Activated B cell treated with CpG ODN at 0.5 μM for 24 hours (primary cell): ENCODE measurements at regions not wholly inside any gene's neighbourhood (a gene's known extent, or its start where the extent isn't known, plus 50 kb on each side); places are given as distances from the start of the nearest gene placed in this dataset.

Experiments used
- ATAC-seq: fragments of 200-7000 bp; cut with Tn5 transposase; one replicate; pipeline ENCODE4 v1.10.0; 2021; ENCODE audit warnings: low read depth, mild to moderate bottlenecking, moderate library complexity
- CTCF ChIA-PET: fragments of 350-600 bp; sonication (Branson Sonifier 250); formaldehyde crosslinking; loops from one replicate; lab custom pipeline; 2021; ENCODE audit warnings: antibody characterized with exemption; lab: Charles Lee
- POLR2A ChIA-PET: fragments of 350-600 bp; sonication (Branson Sonifier 250); formaldehyde crosslinking; loops from one replicate; lab custom pipeline; 2021; ENCODE audit warnings: antibody characterized with exemption; lab: Charles Lee
- DNase-seq: peaks from one replicate; pipeline ENCODE4 v3.0.0; 2022
- H3K27ac Mint-ChIP-seq: one replicate; pipeline ENCODE4 v1.8.0; 2020; ENCODE audit warnings: mixed read lengths
- H3K27me3 Mint-ChIP-seq: one replicate; pipeline ENCODE4 v1.8.0; 2021; ENCODE audit warnings: mixed read lengths
- H3K36me3 Mint-ChIP-seq: one replicate; pipeline ENCODE4 v1.8.0; 2021; ENCODE audit warnings: low read depth, mixed read lengths
- H3K4me1 Mint-ChIP-seq: one replicate; pipeline ENCODE4 v1.8.0; 2021; ENCODE audit warnings: mixed read lengths
- H3K4me3 Mint-ChIP-seq: one replicate; pipeline ENCODE4 v1.8.0; 2020; ENCODE audit warnings: mild to moderate bottlenecking, mixed read lengths
- H3K9me3 Mint-ChIP-seq: one replicate; pipeline ENCODE4 v1.8.0; 2020; ENCODE audit warnings: mixed read lengths
- CTCF ChIP-seq: fragments of 200-600 bp; IDR thresholded peaks from one replicate; pipeline ENCODE4 v1.8.0; 2022; ENCODE audit warnings: antibody characterized with exemption, mild to moderate bottlenecking
- intact Hi-C: fragments of 100-400 bp; cut with micrococcal nuclease; formaldehyde crosslinking; loops from one replicate; pipeline ENCODE4 v1.15.1; 2024

DNA sequence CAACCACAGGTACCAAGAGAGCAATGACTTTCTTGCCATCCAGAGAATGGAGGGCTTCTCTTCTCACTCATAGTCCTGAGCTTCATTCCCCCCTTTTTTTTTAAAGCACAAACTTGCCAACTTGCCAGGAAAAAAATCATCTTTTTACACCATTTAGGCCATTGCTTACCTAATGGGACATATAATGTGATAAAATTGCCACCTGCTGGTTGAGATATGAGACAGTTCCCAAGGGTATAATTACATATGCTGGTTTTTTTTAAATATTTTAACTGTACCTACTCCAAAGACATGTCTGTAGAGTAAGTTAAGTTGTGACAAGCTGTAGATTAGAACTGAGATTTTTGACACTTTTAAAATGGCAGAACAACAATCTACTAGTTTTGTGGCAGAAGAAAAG, 519.1 kb upstream of the SEL1L start:
- Mint-ChIP-seq H3K9me3 (peaks cover 5% of the 10 kb centered on the region), H3K4me1 (no peaks in the 10 kb centered on the region), H3K4me3 (no peak overlapping the region), H3K27ac (no peak overlapping the region), H3K27me3 (no peaks in the 10 kb centered on the region), H3K36me3 (no peaks in the 10 kb centered on the region)
- TF ChIP-seq CTCF = no peak
- ATAC-seq (no peak), DNase-seq (no peak)
- intact Hi-C loops = no loop called here
- POLR2A ChIA-PET = no interaction called here
- CTCF ChIA-PET = no interaction called here

- H3K4me3 Mint-ChIP-seq = no peak overlapping the region
- peaks cover 7% of the 10 kb centered on the region for H3K9me3 Mint-ChIP-seq
- H3K27ac Mint-ChIP-seq = no peak overlapping the region
- ChIA-PET CTCF (no interaction called here), POLR2A (no interaction called here)
- no peak for ATAC-seq
- no peak for TF ChIP-seq CTCF
- no peaks in the 10 kb centered on the region for H3K27me3 Mint-ChIP-seq
- no peaks in the 10 kb centered on the region for H3K36me3 Mint-ChIP-seq
- intact Hi-C loops = no loop called here
- no peaks in the 10 kb centered on the region for H3K4me1 Mint-ChIP-seq
- no peak for DNase-seq
Measured at GRCh38 chr14:82055515-82056115, 522.0 kb upstream of the SEL1L start.

DNA sequence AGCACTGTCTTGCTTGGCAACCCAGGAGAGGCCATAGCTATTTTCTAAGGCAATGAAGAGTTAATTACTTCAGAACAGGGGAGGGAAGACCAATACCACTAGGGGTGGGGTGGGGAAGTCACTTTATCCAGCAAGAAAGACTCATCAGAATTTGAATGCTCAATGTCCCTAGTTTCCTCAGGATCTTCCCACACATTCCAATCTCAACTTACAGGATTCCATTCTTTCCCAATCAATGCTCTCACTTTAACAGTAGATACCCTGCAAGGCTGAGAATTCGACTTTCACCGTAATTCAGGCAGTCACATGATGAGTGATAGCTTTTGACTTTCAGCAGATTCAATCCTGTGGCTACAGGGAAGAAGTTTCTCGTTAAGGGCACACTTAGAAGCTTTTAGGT, 526.6 kb upstream of the SEL1L start:
- no peak for DNase-seq
- Mint-ChIP-seq H3K36me3 (no peaks in the 10 kb centered on the region), H3K4me3 (no peak overlapping the region), H3K9me3 (peaks cover 25% of the 10 kb centered on the region), H3K4me1 (no peaks in the 10 kb centered on the region), H3K27ac (no peak overlapping the region), H3K27me3 (no peaks in the 10 kb centered on the region)
- ChIA-PET CTCF (no interaction called here), POLR2A (no interaction called here)
- no peak for ATAC-seq
- TF ChIP-seq CTCF = no peak
- intact Hi-C loops = no loop called here

DNA sequence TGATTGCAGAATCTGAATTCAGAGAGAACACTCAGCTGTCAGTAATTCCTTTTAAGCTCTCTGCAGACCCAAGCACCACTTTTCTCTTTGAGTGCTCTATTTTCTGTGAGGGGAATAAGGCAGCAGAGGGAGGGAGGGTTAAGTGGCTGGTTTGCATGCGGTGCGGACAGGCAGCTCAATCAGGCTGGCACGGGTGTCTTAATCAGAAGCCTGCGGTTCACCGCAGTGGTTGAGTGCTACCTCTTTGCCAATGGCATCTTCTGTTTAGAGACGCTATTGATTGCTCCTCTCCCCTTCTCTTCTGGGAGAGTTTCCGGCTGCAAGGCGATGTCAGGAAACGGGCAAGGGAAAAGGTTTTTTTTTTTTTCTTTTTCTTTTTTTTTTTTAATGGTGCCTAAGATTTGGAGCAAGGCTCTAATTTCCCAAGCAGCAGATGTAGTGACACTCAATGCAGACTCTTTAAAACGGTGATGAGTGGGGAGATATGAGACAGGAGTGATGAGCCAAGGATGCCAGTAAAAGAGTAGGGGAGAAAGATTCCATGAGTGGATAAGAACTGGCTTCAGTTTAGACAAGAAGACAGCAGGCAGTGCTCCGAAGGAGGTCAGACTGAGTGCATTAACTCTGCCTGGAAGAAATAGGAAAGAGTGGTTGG, 533.7 kb upstream of the SEL1L start:
- H3K4me1 Mint-ChIP-seq = no peaks in the 10 kb centered on the region
- H3K9me3 Mint-ChIP-seq = peaks cover 20% of the 10 kb centered on the region
- ChIA-PET POLR2A (no interaction called here), CTCF (no interaction called here)
- H3K27ac Mint-ChIP-seq = no peak overlapping the region
- intact Hi-C loops = no loop called here
- no peaks in the 10 kb centered on the region for H3K27me3 Mint-ChIP-seq
- no peak for TF ChIP-seq CTCF
- DNase-seq (no peak), ATAC-seq (no peak)
- no peak overlapping the region for H3K4me3 Mint-ChIP-seq
- H3K36me3 Mint-ChIP-seq = no peaks in the 10 kb centered on the region

DNA sequence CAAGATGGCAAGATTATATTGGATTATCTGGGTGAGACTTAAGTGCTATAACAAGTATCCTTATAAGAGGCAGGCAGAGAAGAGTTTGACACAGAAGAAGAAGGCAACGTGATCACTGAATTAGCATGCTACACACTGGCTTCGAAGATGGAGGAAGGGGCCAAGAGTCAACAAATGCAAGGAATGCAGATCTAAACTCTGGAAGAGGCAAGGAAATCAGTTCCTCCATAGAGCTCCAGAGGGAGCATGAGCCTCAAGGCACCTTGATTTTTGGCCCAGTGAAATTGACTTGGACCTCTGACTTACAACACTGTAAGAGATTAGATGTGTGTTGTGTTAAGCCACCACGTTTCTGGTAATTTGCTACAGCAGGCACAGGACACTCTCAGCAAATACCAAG, 536.4 kb upstream of the SEL1L start:
- DNase-seq = no peak
- no peak for ATAC-seq
- H3K27ac Mint-ChIP-seq = no peak overlapping the region
- H3K27me3 Mint-ChIP-seq = no peaks in the 10 kb centered on the region
- ChIA-PET CTCF (no interaction called here), POLR2A (no interaction called here)
- H3K36me3 Mint-ChIP-seq = no peaks in the 10 kb centered on the region
- H3K4me3 Mint-ChIP-seq = no peak overlapping the region
- peaks cover 3% of the 10 kb centered on the region for H3K9me3 Mint-ChIP-seq
- no peaks in the 10 kb centered on the region for H3K4me1 Mint-ChIP-seq
- intact Hi-C loops = no loop called here
- no peak for TF ChIP-seq CTCF
